Liver (tissue), 8 donors: ENCODE measurements at regions not wholly inside any gene's neighbourhood (a gene's known extent, or its start where the extent isn't known, plus 50 kb on each side); places are given as distances from the start of the nearest gene placed in this dataset.
"Not testable (repeated sequence)": the region's sequence is repeated elsewhere in the genome, so short reads cannot be mapped to it uniquely, and the experiment has no call there.

ENCODE experiments used
- DNase-seq: peaks from one replicate; pipeline ENCODE4 v3.0.0-alpha.2; 2017; ENCODE audit warnings: low spot score
- H3K27ac ChIP-seq, 2 donors: one replicate each; pipeline ENCODE4 v1.7.0; 2013; ENCODE audit warnings: inconsistent platforms in 2 of 2, low read length in 2 of 2, control low read depth in 1 of 2, low read depth in 1 of 2, mild to moderate bottlenecking in 1 of 2
- H3K27me3 ChIP-seq, 4 donors: one replicate each; pipeline versions ENCODE4 v1.6.1 to v1.7.0; 2013; ENCODE audit warnings: low read length in 3 of 4, inconsistent platforms in 1 of 4, mild to moderate bottlenecking in 1 of 4, moderate library complexity in 1 of 4; ENCODE audit not compliant: control insufficient read depth in 4 of 4, insufficient read depth in 4 of 4
- H3K36me3 ChIP-seq, 4 donors: one replicate each; pipeline versions ENCODE4 v1.6.1 to v1.7.0; 2013; ENCODE audit warnings: low read length in 3 of 4, mild to moderate bottlenecking in 3 of 4, low read depth in 1 of 4, moderate library complexity in 1 of 4; ENCODE audit not compliant: control insufficient read depth in 4 of 4, insufficient read depth in 3 of 4
- H3K4me1 ChIP-seq, 4 donors: one replicate each; pipeline versions ENCODE4 v1.6.1 to v1.7.0; 2013; ENCODE audit warnings: low read length in 3 of 4, mild to moderate bottlenecking in 3 of 4, moderate library complexity in 1 of 4; ENCODE audit not compliant: control insufficient read depth in 4 of 4, insufficient read depth in 4 of 4
- H3K4me3 ChIP-seq, 3 donors: one replicate each; pipeline versions ENCODE4 v1.6.1 to v1.7.0; 2013; ENCODE audit warnings: low read length in 3 of 3, control low read depth in 1 of 3, low read depth in 1 of 3, mild to moderate bottlenecking in 1 of 3
- H3K9ac ChIP-seq, 2 donors: one replicate each; pipeline ENCODE4 v1.7.0; 2013; ENCODE audit warnings: low read length in 2 of 2, mild to moderate bottlenecking in 2 of 2, moderate library complexity in 2 of 2, control low read depth in 1 of 2, low read depth in 1 of 2
- H3K9me3 ChIP-seq, 4 donors: one replicate each; pipeline versions ENCODE4 v1.6.1 to v1.7.0; 2013; ENCODE audit warnings: low read length in 3 of 4; ENCODE audit not compliant: control insufficient read depth in 4 of 4
- EGR1 ChIP-seq, 2 donors: IDR thresholded peaks; 2 replicates each; pipeline ENCODE4 v1.6.1; 2016 to 2018; ENCODE audit warnings: antibody characterized with exemption in 2 of 2, low read depth in 2 of 2
- FOXA1 ChIP-seq: IDR thresholded peaks from 2 replicates; pipeline ENCODE4 v1.6.1; 2016; ENCODE audit warnings: antibody characterized with exemption
- FOXA2 ChIP-seq: IDR thresholded peaks from 2 replicates; pipeline ENCODE4 v1.6.1; 2016; ENCODE audit warnings: antibody characterized with exemption
- GABPA ChIP-seq, 2 donors: IDR thresholded peaks in 1 of 2; conservative IDR thresholded peaks in 1 of 2; 2 replicates each; pipeline ENCODE4 v1.6.1; 2016; ENCODE audit warnings: antibody characterized with exemption in 2 of 2, mild to moderate bottlenecking in 1 of 2, moderate library complexity in 1 of 2
- HNF4A ChIP-seq, 2 donors: conservative IDR thresholded peaks; 2 replicates each; pipeline ENCODE4 v1.6.1; 2016; ENCODE audit warnings: antibody characterized with exemption in 2 of 2, mild to moderate bottlenecking in 2 of 2
- HNF4G ChIP-seq: IDR thresholded peaks from 2 replicates; pipeline ENCODE4 v1.6.1; 2016; ENCODE audit warnings: antibody characterized with exemption
- JUND ChIP-seq, 2 donors: IDR thresholded peaks; 2 replicates each; pipeline ENCODE4 v1.6.1; 2016; ENCODE audit warnings: antibody characterized with exemption in 2 of 2
- NR2F2 ChIP-seq: IDR thresholded peaks from 2 replicates; pipeline ENCODE4 v1.6.1; 2016; ENCODE audit warnings: antibody characterized with exemption
- RAD21 ChIP-seq, 2 donors: IDR thresholded peaks; 2 replicates each; pipeline ENCODE4 v1.6.1; 2016; ENCODE audit warnings: antibody characterized with exemption in 2 of 2, mild to moderate bottlenecking in 2 of 2
- RXRA ChIP-seq, 2 donors: IDR thresholded peaks; 2 replicates each; pipeline ENCODE4 v1.6.1; 2017 to 2018; ENCODE audit warnings: antibody characterized with exemption in 2 of 2, mild to moderate bottlenecking in 1 of 2
- SP1 ChIP-seq: IDR thresholded peaks from 2 replicates; pipeline ENCODE4 v1.6.1; 2018; ENCODE audit warnings: antibody characterized with exemption, mild to moderate bottlenecking
- WGBS: extraction: QIAGEN DNeasy Blood & Tissue Kit; methylation state at CpG from one replicate; pipeline ENCODE4 v1.1.7; 2013; 5-methylcytosine and 5-hydroxymethylcytosine counted together
- TF ChIP-seq, protein P1 (sequence below): IDR thresholded peaks from 2 replicates; pipeline ENCODE4 v1.6.1; 2016; ENCODE audit warnings: antibody characterized with exemption
- TF ChIP-seq, protein P2 (sequence below): fragments of 150-350 bp; IDR thresholded peaks from 2 replicates; pipeline ENCODE4 v1.5.1; 2017; ENCODE audit warnings: improper control_type of control experiment, low read depth, low read length; ENCODE audit not compliant: missing input control
- TF ChIP-seq, protein P3 (sequence below): IDR thresholded peaks from 2 replicates; pipeline ENCODE4 v1.6.1; 2016; ENCODE audit warnings: antibody characterized with exemption, mild to moderate bottlenecking
- donor health status: healthy.
- donor health status: healthy.
- donor health status: healthy.
- donor health status: healthy.
- donor health status: healthy.

DNA sequence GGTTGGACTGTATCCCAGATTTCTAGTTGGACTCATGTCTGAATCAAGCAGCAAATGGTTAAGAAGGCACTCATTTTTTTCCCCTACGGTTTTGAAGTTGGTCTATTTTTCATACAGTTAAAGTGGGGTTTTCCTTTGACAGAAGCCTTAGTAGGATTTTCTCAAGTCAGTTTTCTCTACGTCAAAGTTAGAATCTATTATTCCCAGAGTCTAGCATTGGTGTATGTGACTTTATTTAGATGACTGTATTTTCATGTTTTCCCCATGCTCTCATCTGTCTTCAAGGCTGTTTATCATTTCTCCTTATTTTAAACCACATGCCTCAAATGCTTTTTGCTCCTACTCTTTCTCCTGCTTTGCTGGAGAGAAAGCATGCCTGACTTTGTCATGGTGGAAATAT lies 623.2 kb downstream of the CCSER2 start:
- no peak for TF ChIP-seq FOXA1
- TF ChIP-seq JUND (IDR thresholded peaks at IDR 0.05): no peak
- no peak for TF ChIP-seq RXRA (IDR thresholded peaks at IDR 0.05)
- 73% methylated on average over 2 of the region's 2 CpGs for WGBS
- H3K9me3 ChIP-seq: no peaks in the 10 kb centered on the region

DNA sequence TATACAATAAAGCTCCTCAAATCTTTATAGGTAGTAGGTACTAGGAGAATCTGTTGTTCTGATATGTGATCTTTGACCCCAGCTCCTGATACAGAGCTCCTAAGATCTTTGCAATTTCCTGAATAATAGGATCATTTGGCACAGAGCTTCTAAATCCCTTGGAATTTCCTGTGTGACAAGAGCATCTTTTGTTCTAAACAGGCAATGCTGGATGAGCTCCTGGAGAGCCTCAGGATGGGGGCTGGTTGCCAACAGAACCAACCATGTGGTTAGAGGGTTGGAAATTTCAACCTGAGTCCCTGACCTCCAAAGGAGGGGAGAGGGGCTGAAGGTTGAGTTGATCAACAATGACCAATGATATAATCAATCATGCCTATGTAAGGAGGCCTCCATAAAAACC lies 629.0 kb downstream of the CCSER2 start:
- H3K27ac ChIP-seq: no peak overlapping the region
- TF ChIP-seq EGR1 (IDR thresholded peaks at IDR 0.05; ENCODE audit: low read depth in 2 of 2): no peak
- TF ChIP-seq, protein P1, sequence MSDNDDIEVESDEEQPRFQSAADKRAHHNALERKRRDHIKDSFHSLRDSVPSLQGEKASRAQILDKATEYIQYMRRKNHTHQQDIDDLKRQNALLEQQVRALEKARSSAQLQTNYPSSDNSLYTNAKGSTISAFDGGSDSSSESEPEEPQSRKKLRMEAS: no peak
- H3K9ac ChIP-seq: no peak overlapping the region
- H3K9me3 ChIP-seq: no peaks in the 10 kb centered on the region
- no peaks in the 10 kb centered on the region for H3K27me3 ChIP-seq
- H3K4me1 ChIP-seq: no peaks in the 10 kb centered on the region
- no peak overlapping the region for H3K4me3 ChIP-seq
- no peak for DNase-seq
- H3K36me3 ChIP-seq: no peaks in the 10 kb centered on the region

More for the DNA sequence above, 623.2 kb downstream of the CCSER2 start:
- no peak overlapping the region for H3K9ac ChIP-seq
- H3K4me1 ChIP-seq: no peaks in the 10 kb centered on the region
- no peaks in the 10 kb centered on the region for H3K27me3 ChIP-seq
- H3K27ac ChIP-seq: no peak overlapping the region
- no peaks in the 10 kb centered on the region for H3K36me3 ChIP-seq
- H3K4me3 ChIP-seq: no peak overlapping the region
- DNase-seq: no peak

DNA sequence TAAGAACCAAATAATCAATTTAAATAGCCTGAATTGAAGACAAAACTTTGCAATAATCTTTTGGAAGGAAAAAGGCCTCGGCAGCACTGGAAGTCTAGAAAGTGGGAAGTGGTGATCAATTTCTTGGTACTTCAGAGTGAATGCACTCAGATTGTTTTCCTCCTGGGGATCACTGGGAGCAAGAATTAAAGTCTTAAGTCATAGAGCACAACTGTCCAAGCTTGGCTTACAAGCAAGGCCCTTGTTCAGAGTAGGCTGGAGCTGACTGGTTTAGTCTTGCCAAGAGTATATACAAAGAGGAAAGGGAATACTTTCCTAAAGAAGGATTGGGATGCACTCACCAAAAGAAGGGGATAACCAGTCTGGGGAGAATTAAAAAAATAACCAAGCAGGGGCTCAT lies 637.1 kb downstream of the CCSER2 start:
- DNase-seq: no peak
- no peak for TF ChIP-seq FOXA1
- no peak for TF ChIP-seq GABPA (IDR thresholded peaks at IDR 0.05 in 1 of 2, conservative IDR thresholded peaks at IDR 0.05 in 1 of 2)
- TF ChIP-seq RAD21 (IDR thresholded peaks at IDR 0.05): no peak
- TF ChIP-seq HNF4G: no peak
- no peak for TF ChIP-seq EGR1 (IDR thresholded peaks at IDR 0.05; ENCODE audit: low read depth in 2 of 2)
- TF ChIP-seq NR2F2: no peak
- TF ChIP-seq SP1: no peak
- TF ChIP-seq HNF4A (conservative IDR thresholded peaks at IDR 0.05): no peak
- no peak for TF ChIP-seq JUND (IDR thresholded peaks at IDR 0.05)
- TF ChIP-seq, protein P2, sequence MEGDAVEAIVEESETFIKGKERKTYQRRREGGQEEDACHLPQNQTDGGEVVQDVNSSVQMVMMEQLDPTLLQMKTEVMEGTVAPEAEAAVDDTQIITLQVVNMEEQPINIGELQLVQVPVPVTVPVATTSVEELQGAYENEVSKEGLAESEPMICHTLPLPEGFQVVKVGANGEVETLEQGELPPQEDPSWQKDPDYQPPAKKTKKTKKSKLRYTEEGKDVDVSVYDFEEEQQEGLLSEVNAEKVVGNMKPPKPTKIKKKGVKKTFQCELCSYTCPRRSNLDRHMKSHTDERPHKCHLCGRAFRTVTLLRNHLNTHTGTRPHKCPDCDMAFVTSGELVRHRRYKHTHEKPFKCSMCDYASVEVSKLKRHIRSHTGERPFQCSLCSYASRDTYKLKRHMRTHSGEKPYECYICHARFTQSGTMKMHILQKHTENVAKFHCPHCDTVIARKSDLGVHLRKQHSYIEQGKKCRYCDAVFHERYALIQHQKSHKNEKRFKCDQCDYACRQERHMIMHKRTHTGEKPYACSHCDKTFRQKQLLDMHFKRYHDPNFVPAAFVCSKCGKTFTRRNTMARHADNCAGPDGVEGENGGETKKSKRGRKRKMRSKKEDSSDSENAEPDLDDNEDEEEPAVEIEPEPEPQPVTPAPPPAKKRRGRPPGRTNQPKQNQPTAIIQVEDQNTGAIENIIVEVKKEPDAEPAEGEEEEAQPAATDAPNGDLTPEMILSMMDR: no peak
- TF ChIP-seq FOXA2: no peak
- Histone ChIP-seq H3K9me3 (no peaks in the 10 kb centered on the region), H3K36me3 (no peaks in the 10 kb centered on the region), H3K9ac (no peak overlapping the region), H3K27me3 (no peaks in the 10 kb centered on the region), H3K4me1 (no peaks in the 10 kb centered on the region), H3K27ac (no peak overlapping the region), H3K4me3 (no peak overlapping the region)
- 90% methylated on average over 1 of the region's 1 CpG for WGBS

DNA sequence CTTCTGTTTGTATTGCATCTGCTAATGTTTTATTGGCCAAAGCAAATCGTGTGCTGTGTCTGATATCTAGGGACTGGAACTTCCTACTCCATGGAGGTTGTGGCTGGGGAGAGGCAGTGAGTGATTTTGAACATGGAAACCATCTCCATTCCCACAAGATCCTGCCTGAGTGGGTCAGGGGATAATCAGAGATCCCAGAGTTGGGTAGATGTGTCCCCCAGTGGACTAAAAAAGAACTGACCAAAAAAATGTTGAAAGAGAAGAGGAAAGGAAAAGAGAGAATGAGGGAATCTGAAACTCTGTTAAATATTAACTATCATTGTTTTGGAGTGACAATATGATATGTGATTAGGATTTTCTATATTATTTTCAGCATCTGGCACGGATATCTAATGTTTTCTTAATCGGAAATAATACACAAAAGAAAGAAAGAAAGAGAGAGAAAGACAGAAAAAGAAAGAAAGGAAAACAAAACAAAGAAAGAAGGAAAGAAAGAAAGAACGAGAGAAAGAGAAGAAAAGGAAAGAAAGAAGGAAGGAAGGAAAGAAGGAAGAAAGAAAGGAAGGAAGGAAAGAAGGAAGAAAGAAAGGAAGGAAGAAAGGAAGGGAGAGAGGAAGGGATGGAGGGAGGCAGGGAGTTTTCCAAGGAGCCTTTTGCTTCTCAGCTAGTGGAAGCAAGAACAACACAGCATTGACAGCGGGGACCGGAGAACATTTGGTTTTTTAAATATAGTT lies 638.5 kb downstream of the CCSER2 start:
- no peaks in the 10 kb centered on the region for H3K36me3 ChIP-seq
- WGBS: 58% methylated on average over 6 of the region's 6 CpGs
- H3K9me3 ChIP-seq: no peaks in the 10 kb centered on the region
- no peaks in the 10 kb centered on the region for H3K4me1 ChIP-seq
- no peak overlapping the region for H3K9ac ChIP-seq
- no peak overlapping the region for H3K27ac ChIP-seq
- TF ChIP-seq, protein P3, sequence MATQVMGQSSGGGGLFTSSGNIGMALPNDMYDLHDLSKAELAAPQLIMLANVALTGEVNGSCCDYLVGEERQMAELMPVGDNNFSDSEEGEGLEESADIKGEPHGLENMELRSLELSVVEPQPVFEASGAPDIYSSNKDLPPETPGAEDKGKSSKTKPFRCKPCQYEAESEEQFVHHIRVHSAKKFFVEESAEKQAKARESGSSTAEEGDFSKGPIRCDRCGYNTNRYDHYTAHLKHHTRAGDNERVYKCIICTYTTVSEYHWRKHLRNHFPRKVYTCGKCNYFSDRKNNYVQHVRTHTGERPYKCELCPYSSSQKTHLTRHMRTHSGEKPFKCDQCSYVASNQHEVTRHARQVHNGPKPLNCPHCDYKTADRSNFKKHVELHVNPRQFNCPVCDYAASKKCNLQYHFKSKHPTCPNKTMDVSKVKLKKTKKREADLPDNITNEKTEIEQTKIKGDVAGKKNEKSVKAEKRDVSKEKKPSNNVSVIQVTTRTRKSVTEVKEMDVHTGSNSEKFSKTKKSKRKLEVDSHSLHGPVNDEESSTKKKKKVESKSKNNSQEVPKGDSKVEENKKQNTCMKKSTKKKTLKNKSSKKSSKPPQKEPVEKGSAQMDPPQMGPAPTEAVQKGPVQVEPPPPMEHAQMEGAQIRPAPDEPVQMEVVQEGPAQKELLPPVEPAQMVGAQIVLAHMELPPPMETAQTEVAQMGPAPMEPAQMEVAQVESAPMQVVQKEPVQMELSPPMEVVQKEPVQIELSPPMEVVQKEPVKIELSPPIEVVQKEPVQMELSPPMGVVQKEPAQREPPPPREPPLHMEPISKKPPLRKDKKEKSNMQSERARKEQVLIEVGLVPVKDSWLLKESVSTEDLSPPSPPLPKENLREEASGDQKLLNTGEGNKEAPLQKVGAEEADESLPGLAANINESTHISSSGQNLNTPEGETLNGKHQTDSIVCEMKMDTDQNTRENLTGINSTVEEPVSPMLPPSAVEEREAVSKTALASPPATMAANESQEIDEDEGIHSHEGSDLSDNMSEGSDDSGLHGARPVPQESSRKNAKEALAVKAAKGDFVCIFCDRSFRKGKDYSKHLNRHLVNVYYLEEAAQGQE: no peak
- peak in 1 of 2 donors; percentile 22 for TF ChIP-seq RAD21 (IDR thresholded peaks at IDR 0.05)
- H3K4me3 ChIP-seq: no peak overlapping the region
- H3K27me3 ChIP-seq: no peaks in the 10 kb centered on the region
- DNase-seq: no peak

DNA sequence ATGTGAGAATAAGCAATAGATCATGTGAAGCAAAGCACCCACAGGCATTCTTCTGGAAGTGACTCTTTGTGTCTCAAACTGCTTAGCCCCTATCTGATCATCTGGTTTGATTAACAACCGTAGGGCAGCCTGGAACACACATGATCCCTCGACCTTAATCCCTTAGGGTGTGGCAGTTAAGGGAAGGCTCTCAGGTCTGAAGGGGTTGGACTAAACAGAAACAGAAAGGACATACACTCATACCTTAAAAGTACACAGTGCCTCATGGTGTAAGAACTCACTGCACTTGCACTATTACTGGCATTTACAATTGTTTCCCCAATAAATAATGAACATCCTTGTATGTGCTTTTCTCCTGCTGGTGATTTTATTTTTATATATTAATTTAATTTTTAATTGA lies 640.9 kb downstream of the CCSER2 start:
- not testable (repeated sequence) for H3K36me3 ChIP-seq, H3K27ac ChIP-seq, H3K4me3 ChIP-seq, H3K4me1 ChIP-seq, H3K27me3 ChIP-seq, H3K9me3 ChIP-seq, DNase-seq, H3K9ac ChIP-seq
- WGBS: 49% methylated on average over 2 of the region's 2 CpGs
